ENCODE measurements at regions not wholly inside any gene's neighbourhood (a gene's known extent, or its start where the extent isn't known, plus 50 kb on each side); places are given as distances from the start of the nearest gene placed in this dataset.

DNA sequence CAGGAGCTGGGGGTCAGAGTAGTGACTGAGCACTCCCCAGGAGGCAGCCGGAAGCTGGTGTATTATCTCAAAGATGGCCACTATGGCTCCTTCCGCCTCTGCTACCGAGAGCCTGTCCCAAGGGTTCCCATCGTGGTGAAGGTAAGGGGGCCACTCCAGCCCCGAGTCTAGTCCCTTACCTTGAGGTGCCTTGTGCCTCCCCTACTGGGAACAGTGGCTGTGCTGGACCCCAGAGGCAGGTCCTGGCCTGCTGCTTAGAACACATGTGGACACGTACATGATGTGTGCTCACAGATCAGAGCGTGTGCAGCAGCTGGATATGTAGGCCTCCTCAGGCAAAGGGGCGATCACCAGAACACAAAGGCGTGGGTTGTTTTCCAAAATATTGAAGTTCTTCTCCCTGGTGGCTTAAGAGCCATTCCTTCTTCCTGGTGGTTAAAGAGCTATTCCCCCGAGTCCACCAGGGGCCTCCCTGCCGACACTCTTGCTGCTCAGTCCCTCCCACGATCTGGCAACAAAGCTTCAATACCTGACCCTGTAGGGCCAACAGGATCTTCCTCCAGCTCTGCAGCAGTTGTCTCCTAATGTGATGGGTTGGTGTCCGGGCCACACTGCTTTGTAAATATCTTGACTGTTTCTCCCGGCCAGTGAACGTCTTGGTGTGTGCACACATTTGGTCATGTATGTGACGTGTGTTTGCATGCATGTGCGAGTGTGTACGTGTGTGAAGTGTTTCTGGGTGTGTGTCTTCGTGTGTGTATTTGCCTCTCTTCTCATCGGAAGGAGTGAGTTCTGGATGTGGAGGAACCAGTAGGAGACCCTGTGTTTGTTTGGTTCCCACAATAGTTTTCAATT is 68.4 kb upstream of the TINAGL1 start:
- WGBS = 81% methylated on average over 17 of the region's 20 CpGs
- Histone ChIP-seq H3K4me3 (no peak overlapping the region), H3K27me3 (peaks cover 0 to 50% (median 0%) of the 10 kb centered on the region in 4 donors), H3K36me3 (no peaks in the 10 kb centered on the region), H3K27ac (replicated peaks in 1 of 4) (no peak overlapping the region), H3K9me3 (no peaks in the 10 kb centered on the region), H3K4me1 (no peaks in the 10 kb centered on the region)
- TF ChIP-seq POLR2AphosphoS5 (IDR thresholded peaks at IDR 0.05) (no peak), POLR2A (IDR thresholded peaks at IDR 0.05; ENCODE audit: low read depth) (no peak), EP300 (IDR thresholded peaks at IDR 0.05) (no peak)
- TF ChIP-seq, protein P1, sequence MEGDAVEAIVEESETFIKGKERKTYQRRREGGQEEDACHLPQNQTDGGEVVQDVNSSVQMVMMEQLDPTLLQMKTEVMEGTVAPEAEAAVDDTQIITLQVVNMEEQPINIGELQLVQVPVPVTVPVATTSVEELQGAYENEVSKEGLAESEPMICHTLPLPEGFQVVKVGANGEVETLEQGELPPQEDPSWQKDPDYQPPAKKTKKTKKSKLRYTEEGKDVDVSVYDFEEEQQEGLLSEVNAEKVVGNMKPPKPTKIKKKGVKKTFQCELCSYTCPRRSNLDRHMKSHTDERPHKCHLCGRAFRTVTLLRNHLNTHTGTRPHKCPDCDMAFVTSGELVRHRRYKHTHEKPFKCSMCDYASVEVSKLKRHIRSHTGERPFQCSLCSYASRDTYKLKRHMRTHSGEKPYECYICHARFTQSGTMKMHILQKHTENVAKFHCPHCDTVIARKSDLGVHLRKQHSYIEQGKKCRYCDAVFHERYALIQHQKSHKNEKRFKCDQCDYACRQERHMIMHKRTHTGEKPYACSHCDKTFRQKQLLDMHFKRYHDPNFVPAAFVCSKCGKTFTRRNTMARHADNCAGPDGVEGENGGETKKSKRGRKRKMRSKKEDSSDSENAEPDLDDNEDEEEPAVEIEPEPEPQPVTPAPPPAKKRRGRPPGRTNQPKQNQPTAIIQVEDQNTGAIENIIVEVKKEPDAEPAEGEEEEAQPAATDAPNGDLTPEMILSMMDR (IDR thresholded peaks at IDR 0.05) = no peak
- no peak for DNase-seq (ENCODE audit: extremely low spot score)
- intact Hi-C loops (cut with DNase I) = no loop called here

DNA sequence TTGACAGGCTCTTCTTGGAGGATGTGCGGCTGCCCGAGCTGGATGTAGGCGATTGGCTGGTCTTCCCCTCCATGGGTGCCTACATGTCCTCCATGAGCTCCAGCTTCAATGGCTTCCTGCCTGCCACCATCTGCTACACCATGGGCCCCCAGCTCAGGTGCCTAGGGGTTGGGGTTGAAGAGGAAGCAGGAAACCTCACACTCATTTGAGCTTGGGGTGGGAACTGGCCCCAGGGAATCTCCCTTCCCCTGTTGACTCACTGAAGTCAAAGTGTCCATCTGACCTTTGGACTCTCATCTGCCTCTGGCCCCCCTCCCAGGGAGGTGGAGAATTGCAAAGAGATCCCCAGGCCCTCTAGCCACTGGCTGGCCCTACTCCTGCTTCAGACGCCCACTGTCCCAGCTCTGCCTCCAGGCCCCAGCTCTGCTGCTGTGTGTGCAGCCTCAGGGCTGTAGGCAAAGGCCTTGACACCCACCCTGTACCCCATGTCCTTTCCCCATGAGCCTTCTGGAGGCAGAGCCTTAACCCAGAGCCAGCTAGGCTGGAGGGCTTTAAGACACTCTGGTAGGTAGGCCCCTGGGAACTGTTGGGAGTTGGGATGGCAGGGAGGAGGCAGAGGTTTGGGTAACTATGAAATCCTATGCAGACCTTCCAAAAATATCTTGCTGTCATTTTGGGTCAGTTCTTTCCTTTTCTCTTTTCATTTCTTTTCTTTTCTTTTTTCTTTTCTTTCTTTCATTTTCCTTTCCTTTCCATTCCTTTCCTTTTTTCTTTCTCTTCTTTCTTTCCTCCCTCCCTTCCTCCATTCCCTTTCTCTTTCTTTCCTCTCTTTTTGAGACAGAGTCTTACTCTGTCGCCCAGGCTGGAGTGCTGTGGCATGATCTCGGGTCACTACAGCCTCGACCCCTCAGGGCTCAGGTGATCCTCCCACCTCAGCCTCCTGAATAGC is 66.9 kb upstream of the TINAGL1 start:
- TF ChIP-seq POLR2A (IDR thresholded peaks at IDR 0.05; ENCODE audit: low read depth) (no peak), POLR2AphosphoS5 (IDR thresholded peaks at IDR 0.05) (no peak), EP300 (IDR thresholded peaks at IDR 0.05) (no peak)
- TF ChIP-seq, protein P1 (IDR thresholded peaks at IDR 0.05) = no peak
- H3K27me3 ChIP-seq = peaks cover 0 to 36% (median 0%) of the 10 kb centered on the region in 4 donors
- no peaks in the 10 kb centered on the region for H3K36me3 ChIP-seq
- DNase-seq (ENCODE audit: extremely low spot score) = no peak
- H3K4me1 ChIP-seq = no peaks in the 10 kb centered on the region
- intact Hi-C loops (cut with DNase I) = no loop called here
- 87% methylated on average over 7 of the region's 7 CpGs for WGBS
- H3K9me3 ChIP-seq = no peaks in the 10 kb centered on the region
- no peak overlapping the region for H3K4me3 ChIP-seq
- no peak overlapping the region for H3K27ac ChIP-seq (replicated peaks in 1 of 4)

DNA sequence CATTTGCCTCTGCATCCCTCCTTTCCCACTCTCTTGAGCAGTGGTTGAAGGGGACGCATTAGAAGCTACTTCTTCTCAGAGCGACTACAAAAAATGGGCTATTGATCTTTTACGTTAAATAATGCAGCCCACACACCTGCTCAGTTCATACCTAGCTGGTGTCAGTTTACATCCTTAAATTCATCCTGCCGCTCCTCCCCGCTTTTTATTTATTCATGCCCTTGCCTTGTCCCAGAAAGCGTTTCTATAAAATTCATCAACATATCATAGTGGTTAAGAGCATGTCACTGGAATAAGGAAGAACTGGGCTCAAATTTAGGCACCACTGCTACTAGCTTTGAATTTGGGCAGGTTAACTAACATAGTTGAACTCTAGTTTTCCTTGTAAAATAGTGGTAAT is 66.0 kb upstream of the TINAGL1 start:
- TF ChIP-seq, protein P1 (IDR thresholded peaks at IDR 0.05) = no peak
- TF ChIP-seq EP300 (IDR thresholded peaks at IDR 0.05) (no peak), POLR2AphosphoS5 (IDR thresholded peaks at IDR 0.05) (no peak), POLR2A (IDR thresholded peaks at IDR 0.05; ENCODE audit: low read depth) (no peak)
- DNase-seq (ENCODE audit: extremely low spot score) = no peak
- no peaks in the 10 kb centered on the region for H3K4me1 ChIP-seq
- WGBS = 91% methylated on average over 6 of the region's 6 CpGs
- H3K4me3 ChIP-seq = no peak overlapping the region
- H3K27ac ChIP-seq (replicated peaks in 1 of 4) = no peak overlapping the region
- H3K36me3 ChIP-seq = no peaks in the 10 kb centered on the region
- intact Hi-C loops (cut with DNase I) = no loop called here
- peaks cover 0 to 28% (median 0%) of the 10 kb centered on the region in 4 donors for H3K27me3 ChIP-seq
- H3K9me3 ChIP-seq = no peaks in the 10 kb centered on the region

DNA sequence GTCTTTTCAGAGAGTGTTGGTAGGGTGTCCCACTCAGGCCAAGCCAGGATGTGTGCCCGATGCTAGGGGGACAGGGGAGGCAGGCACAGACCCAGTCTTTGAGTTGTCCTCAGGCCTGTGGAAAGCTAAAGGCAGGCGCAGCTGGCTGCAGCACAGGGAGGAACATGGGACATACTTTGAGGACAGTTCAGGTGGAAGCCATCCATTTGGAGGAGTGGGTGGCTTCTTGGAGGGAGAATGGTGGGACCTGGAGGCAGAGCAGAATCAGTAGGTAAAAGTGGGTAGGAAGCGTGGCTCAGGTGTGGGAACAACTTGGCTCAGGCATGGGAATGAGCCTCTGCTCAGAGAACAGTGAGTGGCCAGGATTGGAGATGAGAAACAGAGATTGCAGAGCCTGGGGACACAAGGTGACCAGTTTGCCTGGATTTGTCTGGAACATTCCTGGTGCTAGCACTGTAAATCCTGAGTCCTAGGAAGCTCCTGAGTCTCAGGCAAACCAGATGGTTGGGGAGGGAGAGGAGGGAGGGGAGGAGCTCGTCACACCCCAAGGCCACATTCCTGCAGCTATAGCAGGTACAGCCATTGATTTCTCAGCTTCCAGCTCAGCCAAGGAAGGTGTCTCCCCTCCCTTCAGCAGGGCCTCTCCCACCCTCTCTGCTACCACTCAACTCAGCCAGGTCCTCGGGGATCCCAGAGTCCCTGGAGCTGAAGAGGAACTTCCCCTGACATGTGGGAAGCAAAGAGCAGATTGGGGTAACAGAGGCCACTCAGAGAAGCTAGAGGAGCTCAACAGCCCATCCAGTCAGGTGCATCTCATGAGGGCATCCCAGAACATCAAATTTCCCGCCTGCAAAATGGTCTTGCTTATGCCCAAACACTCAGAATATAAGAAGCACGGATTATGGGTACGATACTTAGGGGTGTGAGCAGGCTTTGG is 65.2 kb upstream of the TINAGL1 start:
- 85% methylated on average over 8 of the region's 8 CpGs for WGBS
- Histone ChIP-seq H3K4me3 (no peak overlapping the region), H3K4me1 (no peaks in the 10 kb centered on the region), H3K27me3 (peaks cover 0 to 19% (median 0%) of the 10 kb centered on the region in 4 donors), H3K9me3 (no peaks in the 10 kb centered on the region), H3K36me3 (no peaks in the 10 kb centered on the region), H3K27ac (replicated peaks in 1 of 4) (no peak overlapping the region)
- intact Hi-C loops (cut with DNase I) = no loop called here
- no peak for DNase-seq (ENCODE audit: extremely low spot score)
- TF ChIP-seq EP300 (IDR thresholded peaks at IDR 0.05) (no peak), POLR2AphosphoS5 (IDR thresholded peaks at IDR 0.05) (no peak), POLR2A (IDR thresholded peaks at IDR 0.05; ENCODE audit: low read depth) (no peak)
- TF ChIP-seq, protein P1 (IDR thresholded peaks at IDR 0.05) = no peak
